GM19240 (cell line): ENCODE measurements at regions not wholly inside any gene's neighbourhood (a gene's known extent, or its start where the extent isn't known, plus 50 kb on each side); places are given as distances from the start of the nearest gene placed in this dataset.
A peak's percentile ranks its signal among the peaks of the same experiment; 100 is the strongest.
"Not testable (repeated sequence)": the region's sequence is repeated elsewhere in the genome, so short reads cannot be mapped to it uniquely, and the experiment has no call there.

Experiments used
- DNase-seq: peaks from one replicate; pipeline ENCODE4 v3.0.0; 2011; ENCODE audit warnings: low spot score; ENCODE audit not compliant: insufficient read length

- DNase-seq = not testable (repeated sequence)
These were observed 627.7 kb upstream of the VRK2 start for GRCh38 chr2:57418859-57419346.

GRCh38 chr2:57429831-57430230 lies 616.8 kb upstream of the VRK2 start:
- DNase-seq = no peak

- no peak for DNase-seq
These were observed 614.1 kb upstream of the VRK2 start for GRCh38 chr2:57432528-57432927.

- DNase-seq = no peak
These were observed 612.2 kb upstream of the VRK2 start for GRCh38 chr2:57434441-57434840.

- DNase-seq = no peak
These were observed 611.6 kb upstream of the VRK2 start for GRCh38 chr2:57434972-57435371.

GRCh38 chr2:57437077-57437476 lies 609.5 kb upstream of the VRK2 start:
- DNase-seq = no peak

- DNase-seq = no peak
These were observed 606.2 kb upstream of the VRK2 start for GRCh38 chr2:57440437-57440836.

GRCh38 chr2:57443086-57443485 lies 603.5 kb upstream of the VRK2 start:
- DNase-seq = no peak

GRCh38 chr2:57443973-57444521 lies 602.6 kb upstream of the VRK2 start:
- no peak for DNase-seq

GRCh38 chr2:57444752-57445430 lies 601.7 kb upstream of the VRK2 start:
- no peak for DNase-seq

GRCh38 chr2:57448816-57449215 lies 597.8 kb upstream of the VRK2 start:
- no peak for DNase-seq

GRCh38 chr2:57450170-57450569 lies 596.4 kb upstream of the VRK2 start:
- peak; percentile 11 for DNase-seq

- DNase-seq = no peak
These were observed 594.0 kb upstream of the VRK2 start for GRCh38 chr2:57452634-57453033.

GRCh38 chr2:57453945-57454344 lies 592.7 kb upstream of the VRK2 start:
- no peak for DNase-seq

- no peak for DNase-seq
These were observed 586.0 kb upstream of the VRK2 start for GRCh38 chr2:57460396-57461276.

- DNase-seq = no peak
These were observed 585.0 kb upstream of the VRK2 start for GRCh38 chr2:57461624-57462023.

GRCh38 chr2:57465067-57465466 lies 581.5 kb upstream of the VRK2 start:
- no peak for DNase-seq

- no peak for DNase-seq
These were observed 580.6 kb upstream of the VRK2 start for GRCh38 chr2:57465967-57466366.

- no peak for DNase-seq
These were observed 571.2 kb upstream of the VRK2 start for GRCh38 chr2:57475391-57475790.

- no peak for DNase-seq
These were observed 566.6 kb upstream of the VRK2 start for GRCh38 chr2:57479981-57480380.

GRCh38 chr2:57488061-57488460 lies 558.5 kb upstream of the VRK2 start:
- no peak for DNase-seq

GRCh38 chr2:57490741-57491140 lies 555.9 kb upstream of the VRK2 start:
- DNase-seq = no peak
